ENCODE measurements at regions not wholly inside any gene's neighbourhood (a gene's known extent, or its start where the extent isn't known, plus 50 kb on each side); places are given as distances from the start of the nearest gene placed in this dataset.

GRCh38 chr9:129471201-129472019 lies 149.5 kb downstream of the C9orf50 start:
- Histone ChIP-seq H3K9me3 (replicated peaks; ENCODE audit: control insufficient read depth, insufficient read depth, low read length) (no peaks in the 10 kb centered on the region), H3K4me1 (ENCODE audit: control insufficient read depth, extremely low read depth, insufficient read depth, low read length) (no peaks in the 10 kb centered on the region), H3K4me2 (ENCODE audit: insufficient read depth, low read length) (no peak overlapping the region), H3K27ac (ENCODE audit: insufficient read depth, low read depth, low read length) (no peak overlapping the region), H3K79me2 (ENCODE audit: control insufficient read depth, insufficient read depth, low read length) (no peaks in the 10 kb centered on the region), H3K9ac (replicated peaks; ENCODE audit: extremely low read depth, insufficient read depth, low read length) (no peak overlapping the region), H4K20me1 (replicated peaks; ENCODE audit: control insufficient read depth, extremely low read depth, insufficient read depth, low read length) (no peaks in the 10 kb centered on the region), H3K36me3 (ENCODE audit: control insufficient read depth in 2 of 2, extremely low read depth in 1 of 2, insufficient read depth in 2 of 2, low read length in 2 of 2) (no peaks in the 10 kb centered on the region), H2AFZ (ENCODE audit: low read depth, low read length) (no peak overlapping the region), H3K9me1 (replicated peaks; ENCODE audit: control insufficient read depth, extremely low read depth, insufficient read depth, low read length) (no peaks in the 10 kb centered on the region), H3K4me3 (replicated peaks in 1 of 3; ENCODE audit: insufficient read depth in 1 of 3, low read depth in 1 of 3, low read length in 3 of 3) (no peak overlapping the region), H3K27me3 (ENCODE audit: control insufficient read depth in 2 of 2, insufficient read depth in 2 of 2, low read length in 2 of 2) (no peaks in the 10 kb centered on the region)
- dilution Hi-C loops (cut with MboI; ENCODE audit: extremely low pct_ligation_motif_present, low sequenced_read_pairs) (no loop called here), intact Hi-C loops (cut with micrococcal nuclease) (no loop called here)
- TF ChIP-seq MAX (IDR thresholded peaks at IDR 0.05; ENCODE audit: insufficient read depth, insufficient read length) (no peak), MYC (IDR thresholded peaks at IDR 0.05; ENCODE audit: low read depth, low read length) (no peak), FOS (IDR thresholded peaks at IDR 0.05; ENCODE audit: borderline replicate concordance, insufficient read depth, low read length) (no peak), GATA2 (IDR thresholded peaks at IDR 0.05; ENCODE audit: insufficient read depth, insufficient read length, low read depth, low read length) (no peak), EZH2 (IDR thresholded peaks at IDR 0.05; ENCODE audit: borderline replicate concordance, low read depth, low read length, severe bottlenecking) (no peak), POLR2AphosphoS5 (IDR thresholded peaks at IDR 0.05; ENCODE audit: insufficient read depth, low read depth, low read length) (no peak)
- ChIA-PET POLR2A (no interaction called here), CTCF (interaction anchor here (1.2 kb wide), 1 partner anchor 11 kb away, joined by 3 read pairs; no protein-coding TSS in a partner anchor)
- no TSS peak for BruUV-seq (replicated peaks)
- no peak for FAIRE-seq
- DNase-seq (ENCODE audit: low read depth, low spot score), result no peak

GRCh38 chr9:129469988-129470316 lies 150.9 kb downstream of the C9orf50 start:
- no TSS peak for BruUV-seq (replicated peaks)

More at GRCh38 chr9:129469988-129470316, 150.9 kb downstream of the C9orf50 start:
- intact Hi-C loops (cut with micrococcal nuclease), result no loop called here
- no peak overlapping the region for H3K9ac ChIP-seq (replicated peaks; ENCODE audit: extremely low read depth, insufficient read depth, low read length)
- no peak overlapping the region for H3K4me3 ChIP-seq (replicated peaks in 1 of 3; ENCODE audit: insufficient read depth in 1 of 3, low read depth in 1 of 3, low read length in 3 of 3)
- DNase-seq (ENCODE audit: low read depth, low spot score), result no peak
- no peak for FAIRE-seq
- no peaks in the 10 kb centered on the region for H3K36me3 ChIP-seq (ENCODE audit: control insufficient read depth in 2 of 2, extremely low read depth in 1 of 2, insufficient read depth in 2 of 2, low read length in 2 of 2)
- H3K9me1 ChIP-seq (replicated peaks; ENCODE audit: control insufficient read depth, extremely low read depth, insufficient read depth, low read length), result no peaks in the 10 kb centered on the region
- H3K9me3 ChIP-seq (replicated peaks; ENCODE audit: control insufficient read depth, insufficient read depth, low read length), result no peaks in the 10 kb centered on the region
- H3K4me1 ChIP-seq (ENCODE audit: control insufficient read depth, extremely low read depth, insufficient read depth, low read length), result no peaks in the 10 kb centered on the region
- dilution Hi-C loops (cut with MboI; ENCODE audit: extremely low pct_ligation_motif_present, low sequenced_read_pairs), result no loop called here
- ChIA-PET POLR2A (no interaction called here), CTCF (interaction anchor here (1.2 kb wide), 1 partner anchor 10 kb away, joined by 3 read pairs; no protein-coding TSS in a partner anchor)
- H2AFZ ChIP-seq (ENCODE audit: low read depth, low read length), result no peak overlapping the region
- H3K79me2 ChIP-seq (ENCODE audit: control insufficient read depth, insufficient read depth, low read length), result no peaks in the 10 kb centered on the region
- no peaks in the 10 kb centered on the region for H3K27me3 ChIP-seq (ENCODE audit: control insufficient read depth in 2 of 2, insufficient read depth in 2 of 2, low read length in 2 of 2)
- H3K4me2 ChIP-seq (ENCODE audit: insufficient read depth, low read length), result no peak overlapping the region
- TF ChIP-seq POLR2AphosphoS5 (IDR thresholded peaks at IDR 0.05; ENCODE audit: insufficient read depth, low read depth, low read length) (no peak), FOS (IDR thresholded peaks at IDR 0.05; ENCODE audit: borderline replicate concordance, insufficient read depth, low read length) (no peak), GATA2 (IDR thresholded peaks at IDR 0.05; ENCODE audit: insufficient read depth, insufficient read length, low read depth, low read length) (no peak), CTCF (IDR thresholded peaks at IDR 0.05; ENCODE audit: extremely low read depth in 1 of 2, insufficient read depth in 1 of 2, low read depth in 1 of 2, low read length in 2 of 2) (no peak), EZH2 (IDR thresholded peaks at IDR 0.05; ENCODE audit: borderline replicate concordance, low read depth, low read length, severe bottlenecking) (no peak), POLR2A (IDR thresholded peaks at IDR 0.05; ENCODE audit: low read depth, low read length) (no peak), JUN (IDR thresholded peaks at IDR 0.05; ENCODE audit: borderline replicate concordance, insufficient read depth, insufficient read length, low read depth) (no peak), MYC (IDR thresholded peaks at IDR 0.05; ENCODE audit: low read depth, low read length) (no peak), MAX (IDR thresholded peaks at IDR 0.05; ENCODE audit: insufficient read depth, insufficient read length) (no peak)
- no peaks in the 10 kb centered on the region for H4K20me1 ChIP-seq (replicated peaks; ENCODE audit: control insufficient read depth, extremely low read depth, insufficient read depth, low read length)
- H3K27ac ChIP-seq (ENCODE audit: insufficient read depth, low read depth, low read length), result no peak overlapping the region

Measured in endothelial cell of umbilical vein (primary cell).